SU-DHL-6 (cell line): ENCODE measurements at regions not wholly inside any gene's neighbourhood (a gene's known extent, or its start where the extent isn't known, plus 50 kb on each side); places are given as distances from the start of the nearest gene placed in this dataset.

Source experiments
- CTCF ChIP-seq: fragments of 200-600 bp; sonication (generic); IDR thresholded peaks from one replicate; pipeline ENCODE4 v1.5.1; 2017; ENCODE audit warnings: antibody characterized with exemption, mild to moderate bottlenecking, low read length, moderate library complexity; ENCODE audit not compliant: insufficient read depth, poor library complexity, severe bottlenecking
- EZH2phosphoT487 ChIP-seq: fragments of 200-600 bp; sonication (generic), shearing (Covaris generic); conservative IDR thresholded peaks from 2 replicates; pipeline ENCODE4 v1.6.1; 2018; ENCODE audit warnings: mild to moderate bottlenecking, antibody characterized with exemption, low read length, moderate library complexity, mixed read lengths

DNA sequence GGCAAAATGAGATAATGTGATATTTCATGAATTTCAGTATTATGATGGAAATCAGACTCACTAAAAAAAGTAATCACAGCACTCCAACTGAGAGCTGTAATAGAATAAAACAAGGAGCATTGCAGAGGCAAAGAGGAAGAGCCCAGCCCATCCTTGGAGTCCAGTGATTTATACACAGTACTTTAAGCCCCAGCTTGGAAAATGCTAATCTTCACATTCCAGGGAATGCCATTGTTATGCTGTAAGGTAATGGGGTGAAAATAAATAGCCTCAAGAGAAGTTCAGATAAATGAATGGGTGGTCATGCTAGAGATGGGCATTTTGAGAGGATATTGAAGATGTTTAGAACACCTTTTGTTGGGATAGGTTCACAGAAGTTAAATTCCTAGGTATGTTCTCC is 190.3 kb upstream of the TAPT1 start:
- TF ChIP-seq CTCF (no peak), EZH2phosphoT487 (no peak)
